Stimulated activated naive CD8-positive, alpha-beta T cell treated with anti-CD3 and anti-CD28 coated beads, Interleukin-15, amount 100 ng/mL, for 72 hours (primary cell): ENCODE measurements at regions not wholly inside any gene's neighbourhood (a gene's known extent, or its start where the extent isn't known, plus 50 kb on each side); places are given as distances from the start of the nearest gene placed in this dataset.

Experiments used
- ATAC-seq: fragments of 150-1000 bp; cut with Tn5 transposase; 2 replicates; pipeline ENCODE4 v1.10.0; 2021; ENCODE audit warnings: mild to moderate bottlenecking, moderate library complexity
- DNase-seq, 2 donors: peaks; one replicate each; pipeline ENCODE4 v3.0.0; 2021 to 2022
- H3K27ac Mint-ChIP-seq, 2 donors: one replicate each; pipeline ENCODE4 v1.8.0; 2022; ENCODE audit warnings: mild to moderate bottlenecking in 2 of 2, mixed read lengths in 2 of 2, moderate library complexity in 2 of 2
- H3K27me3 Mint-ChIP-seq: one replicate; pipeline ENCODE4 v1.8.0; 2022; ENCODE audit warnings: mixed read lengths
- H3K4me1 Mint-ChIP-seq: one replicate; pipeline ENCODE4 v1.8.0; 2022; ENCODE audit warnings: mild to moderate bottlenecking, mixed read lengths
- H3K4me3 Mint-ChIP-seq, 2 donors: one replicate each; pipeline ENCODE4 v1.8.0; 2022; ENCODE audit warnings: mild to moderate bottlenecking in 2 of 2, mixed read lengths in 2 of 2, moderate library complexity in 1 of 2
- H3K9me3 Mint-ChIP-seq, 2 donors: one replicate each; pipeline ENCODE4 v1.8.0; 2022; ENCODE audit warnings: mixed read lengths in 2 of 2

GRCh38 chr11:28696591-28696990 lies 588.4 kb downstream of the METTL15 start:
- no peaks in the 10 kb centered on the region for H3K9me3 Mint-ChIP-seq
- no peaks in the 10 kb centered on the region for H3K27me3 Mint-ChIP-seq
- H3K4me1 Mint-ChIP-seq, result no peaks in the 10 kb centered on the region
- H3K27ac Mint-ChIP-seq, result no peak overlapping the region
- no peak for ATAC-seq
- H3K4me3 Mint-ChIP-seq, result no peak overlapping the region
- DNase-seq, result no peak

- Mint-ChIP-seq H3K27me3 (no peaks in the 10 kb centered on the region), H3K4me1 (no peaks in the 10 kb centered on the region), H3K4me3 (no peak overlapping the region), H3K9me3 (peaks cover 0 to 7% of the 10 kb centered on the region in 2 donors), H3K27ac (no peak overlapping the region)
- DNase-seq, result no peak
- ATAC-seq, result no peak
Observed at GRCh38 chr11:28690746-28691145, 582.6 kb downstream of the METTL15 start.

- no peak overlapping the region for H3K4me3 Mint-ChIP-seq
- no peak for ATAC-seq
- H3K27ac Mint-ChIP-seq, result no peak overlapping the region
- no peak for DNase-seq
- no peaks in the 10 kb centered on the region for H3K27me3 Mint-ChIP-seq
- peaks cover 0 to 4% of the 10 kb centered on the region in 2 donors for H3K9me3 Mint-ChIP-seq
- no peaks in the 10 kb centered on the region for H3K4me1 Mint-ChIP-seq
Observed at GRCh38 chr11:28684011-28684586, 575.9 kb downstream of the METTL15 start.

GRCh38 chr11:28679795-28680468 lies 571.7 kb downstream of the METTL15 start:
- Mint-ChIP-seq H3K27ac (no peak overlapping the region), H3K27me3 (no peaks in the 10 kb centered on the region), H3K9me3 (no peaks in the 10 kb centered on the region), H3K4me1 (no peaks in the 10 kb centered on the region), H3K4me3 (no peak overlapping the region)
- ATAC-seq (no peak), DNase-seq (no peak)

- no peak overlapping the region for H3K4me3 Mint-ChIP-seq
- H3K27ac Mint-ChIP-seq, result no peak overlapping the region
- no peak for ATAC-seq
- no peaks in the 10 kb centered on the region for H3K27me3 Mint-ChIP-seq
- no peaks in the 10 kb centered on the region for H3K4me1 Mint-ChIP-seq
- no peak for DNase-seq
- H3K9me3 Mint-ChIP-seq, result no peaks in the 10 kb centered on the region
Observed at GRCh38 chr11:28677721-28678120, 569.5 kb downstream of the METTL15 start.

GRCh38 chr11:28675183-28675582 lies 567.0 kb downstream of the METTL15 start:
- H3K27ac Mint-ChIP-seq, result no peak overlapping the region
- no peaks in the 10 kb centered on the region for H3K27me3 Mint-ChIP-seq
- H3K4me3 Mint-ChIP-seq, result no peak overlapping the region
- DNase-seq (no peak), ATAC-seq (no peak)
- H3K4me1 Mint-ChIP-seq, result no peaks in the 10 kb centered on the region
- no peaks in the 10 kb centered on the region for H3K9me3 Mint-ChIP-seq

GRCh38 chr11:28674433-28675103 lies 566.4 kb downstream of the METTL15 start:
- Mint-ChIP-seq H3K27me3 (no peaks in the 10 kb centered on the region), H3K4me1 (no peaks in the 10 kb centered on the region), H3K4me3 (no peak overlapping the region), H3K9me3 (no peaks in the 10 kb centered on the region), H3K27ac (no peak overlapping the region)
- no peak for DNase-seq
- ATAC-seq, result no peak

GRCh38 chr11:28673691-28674432 lies 565.7 kb downstream of the METTL15 start:
- ATAC-seq (no peak), DNase-seq (no peak)
- Mint-ChIP-seq H3K9me3 (no peaks in the 10 kb centered on the region), H3K27me3 (no peaks in the 10 kb centered on the region), H3K27ac (no peak overlapping the region), H3K4me3 (no peak overlapping the region), H3K4me1 (no peaks in the 10 kb centered on the region)

GRCh38 chr11:28671274-28671673 lies 563.1 kb downstream of the METTL15 start:
- Mint-ChIP-seq H3K27ac (no peak overlapping the region), H3K4me3 (no peak overlapping the region), H3K4me1 (no peaks in the 10 kb centered on the region), H3K9me3 (no peaks in the 10 kb centered on the region), H3K27me3 (no peaks in the 10 kb centered on the region)
- no peak for ATAC-seq
- DNase-seq, result no peak

GRCh38 chr11:28666632-28667031 lies 558.4 kb downstream of the METTL15 start:
- Mint-ChIP-seq H3K27me3 (no peaks in the 10 kb centered on the region), H3K27ac (no peak overlapping the region), H3K4me1 (no peaks in the 10 kb centered on the region), H3K4me3 (no peak overlapping the region), H3K9me3 (peaks cover 5 to 7% of the 10 kb centered on the region in 2 donors)
- no peak for ATAC-seq
- DNase-seq, result no peak

GRCh38 chr11:28659716-28660348 lies 551.6 kb downstream of the METTL15 start:
- ATAC-seq, result no peak
- Mint-ChIP-seq H3K27me3 (no peaks in the 10 kb centered on the region), H3K9me3 (peaks cover 5 to 13% of the 10 kb centered on the region in 2 donors), H3K4me3 (no peak overlapping the region), H3K4me1 (no peaks in the 10 kb centered on the region), H3K27ac (no peak overlapping the region)
- no peak for DNase-seq

- Mint-ChIP-seq H3K9me3 (peaks cover 0 to 6% of the 10 kb centered on the region in 2 donors), H3K4me1 (no peaks in the 10 kb centered on the region), H3K4me3 (no peak overlapping the region), H3K27me3 (no peaks in the 10 kb centered on the region), H3K27ac (no peak overlapping the region)
- no peak for DNase-seq
- ATAC-seq, result no peak
Observed at GRCh38 chr11:28657378-28658030, 549.3 kb downstream of the METTL15 start.

GRCh38 chr11:28654191-28654590 lies 546.0 kb downstream of the METTL15 start:
- ATAC-seq (no peak), DNase-seq (no peak)
- H3K27me3 Mint-ChIP-seq, result no peaks in the 10 kb centered on the region
- H3K4me1 Mint-ChIP-seq, result no peaks in the 10 kb centered on the region
- no peak overlapping the region for H3K4me3 Mint-ChIP-seq
- no peak overlapping the region for H3K27ac Mint-ChIP-seq
- H3K9me3 Mint-ChIP-seq, result no peaks in the 10 kb centered on the region

- no peaks in the 10 kb centered on the region for H3K27me3 Mint-ChIP-seq
- no peaks in the 10 kb centered on the region for H3K4me1 Mint-ChIP-seq
- no peak for ATAC-seq
- DNase-seq, result no peak
- peaks cover 0 to 23% of the 10 kb centered on the region in 2 donors for H3K9me3 Mint-ChIP-seq
- no peak overlapping the region for H3K27ac Mint-ChIP-seq
- no peak overlapping the region for H3K4me3 Mint-ChIP-seq
Observed at GRCh38 chr11:28649922-28650321, 541.7 kb downstream of the METTL15 start.

- no peak for ATAC-seq
- no peak overlapping the region for H3K27ac Mint-ChIP-seq
Observed at GRCh38 chr11:28636566-28636965, 528.4 kb downstream of the METTL15 start.

More at GRCh38 chr11:28636566-28636965, 528.4 kb downstream of the METTL15 start:
- Mint-ChIP-seq H3K4me1 (no peaks in the 10 kb centered on the region), H3K27me3 (no peaks in the 10 kb centered on the region), H3K4me3 (no peak overlapping the region), H3K9me3 (peaks cover 0 to 4% of the 10 kb centered on the region in 2 donors)
- DNase-seq, result no peak
